Endothelial cell of umbilical vein (primary cell): ENCODE measurements at regions not wholly inside any gene's neighbourhood (a gene's known extent, or its start where the extent isn't known, plus 50 kb on each side); places are given as distances from the start of the nearest gene placed in this dataset.

ENCODE experiments used
- BruUV-seq: library from RNA; stranded (reverse); fragments of 400-500 nt; replicated peaks from 2 replicates; lab custom pipeline; 2021; lab: Mats Ljungman, UMichigan
- CTCF ChIA-PET: fragments of 300-600, 350-600 bp; sonication (Branson Sonifier 250); formaldehyde crosslinking; loops from one replicate; lab custom pipeline; 2021; ENCODE audit warnings: antibody characterized with exemption, inconsistent platforms; lab: Charles Lee
- POLR2A ChIA-PET: fragments of 300-600, 350-600 bp; sonication (Branson Sonifier 250); formaldehyde crosslinking; loops from one replicate; lab custom pipeline; 2021; ENCODE audit warnings: antibody characterized with exemption, inconsistent platforms; lab: Charles Lee
- DNase-seq: peaks from one replicate; pipeline ENCODE4 v3.0.0-alpha.2; 2011; ENCODE audit warnings: low read depth, low spot score
- FAIRE-seq: peaks from 2 replicates; lab custom pipeline; 2011; peaks lifted over from hg19 to GRCh38; lab: Jason Lieb, UNC
- H2AFZ ChIP-seq: 2 replicates; pipeline ENCODE4 v1.6.0; 2012; ENCODE audit warnings: low read depth, low read length, control low read depth, inconsistent platforms
- H3K27ac ChIP-seq: 2 replicates; pipeline ENCODE4 v1.5.1; 2011; ENCODE audit warnings: low read depth, mild to moderate bottlenecking, control low read depth, low read length, moderate library complexity; ENCODE audit not compliant: insufficient read depth
- H3K27me3 ChIP-seq, 2 experiments: 2 replicates each; pipeline versions ENCODE4 v1.6.0 to v1.6.1; 2011; ENCODE audit warnings: low read length in 2 of 2, mixed read lengths in 1 of 2; ENCODE audit not compliant: control insufficient read depth in 2 of 2, insufficient read depth in 2 of 2
- H3K36me3 ChIP-seq, 2 experiments: 2 replicates in 1 of 2; 3 replicates in 1 of 2; pipeline ENCODE4 v1.5.1; 2011; ENCODE audit warnings: low read length in 2 of 2, mild to moderate bottlenecking in 1 of 2, moderate library complexity in 1 of 2; ENCODE audit not compliant: control insufficient read depth in 2 of 2, insufficient read depth in 2 of 2; ENCODE audit errors: extremely low read depth in 1 of 2
- H3K4me1 ChIP-seq: 3 replicates; pipeline ENCODE4 v1.5.1; 2011; ENCODE audit warnings: mild to moderate bottlenecking, low read length; ENCODE audit not compliant: control insufficient read depth, insufficient read depth; ENCODE audit errors: extremely low read depth
- H3K4me2 ChIP-seq: 2 replicates; pipeline ENCODE4 v1.6.1; 2011; ENCODE audit warnings: low read length, control low read depth, mixed read lengths; ENCODE audit not compliant: insufficient read depth
- H3K4me3 ChIP-seq, 3 experiments: fragments of 200-600 bp in 1 of 3; sonication (generic), shearing (Covaris generic) in 1 of 3; replicated peaks in 1 of 3; 2 replicates each; pipeline ENCODE4 v1.5.1; 2011 to 2016; ENCODE audit warnings: control low read depth in 3 of 3, low read length in 3 of 3, mild to moderate bottlenecking in 2 of 3, inconsistent platforms in 1 of 3, low read depth in 1 of 3, moderate library complexity in 1 of 3; ENCODE audit not compliant: insufficient read depth in 1 of 3
- H3K79me2 ChIP-seq: 2 replicates; pipeline ENCODE4 v1.6.0; 2012; ENCODE audit warnings: low read length, inconsistent platforms; ENCODE audit not compliant: control insufficient read depth, insufficient read depth
- H3K9ac ChIP-seq: replicated peaks from 2 replicates; pipeline ENCODE3; 2011; ENCODE audit warnings: low read length, control low read depth; ENCODE audit not compliant: insufficient read depth; ENCODE audit errors: extremely low read depth
- H3K9me1 ChIP-seq: replicated peaks from 3 replicates; pipeline ENCODE4 v1.6.0; 2011; ENCODE audit warnings: mild to moderate bottlenecking, low read length; ENCODE audit not compliant: control insufficient read depth, insufficient read depth; ENCODE audit errors: extremely low read depth
- H3K9me3 ChIP-seq: replicated peaks from 2 replicates; pipeline ENCODE4 v1.5.1; 2012; ENCODE audit warnings: low read length, inconsistent platforms; ENCODE audit not compliant: control insufficient read depth, insufficient read depth
- H4K20me1 ChIP-seq: replicated peaks from 2 replicates; pipeline ENCODE3; 2011; ENCODE audit warnings: mild to moderate bottlenecking, low read length; ENCODE audit not compliant: control insufficient read depth, insufficient read depth; ENCODE audit errors: extremely low read depth
- CTCF ChIP-seq, 2 donors: IDR thresholded peaks; 1 replicate in 1 of 2; 2 replicates in 1 of 2; pipeline ENCODE4 v1.5.1; 2011; ENCODE audit warnings: low read length in 2 of 2, mild to moderate bottlenecking in 2 of 2, moderate library complexity in 2 of 2, control low read depth in 1 of 2, inconsistent platforms in 1 of 2, low read depth in 1 of 2; ENCODE audit not compliant: insufficient read depth in 1 of 2; ENCODE audit errors: extremely low read depth in 1 of 2
- EZH2 ChIP-seq: IDR thresholded peaks from 2 replicates; pipeline ENCODE4 v1.6.1; 2012; ENCODE audit warnings: borderline replicate concordance, low read depth, mild to moderate bottlenecking, moderate library complexity, low read length, inconsistent platforms; ENCODE audit not compliant: severe bottlenecking
- FOS ChIP-seq: IDR thresholded peaks from 2 replicates; pipeline ENCODE4 v1.6.1; 2011; ENCODE audit warnings: mild to moderate bottlenecking, low read length, moderate library complexity, borderline replicate concordance; ENCODE audit not compliant: insufficient read depth
- GATA2 ChIP-seq: IDR thresholded peaks from 2 replicates; pipeline ENCODE4 v1.7.0; 2011; ENCODE audit warnings: low read depth, mild to moderate bottlenecking, moderate library complexity, mixed read lengths, low read length; ENCODE audit not compliant: insufficient read length, insufficient read depth
- JUN ChIP-seq: IDR thresholded peaks from 2 replicates; pipeline ENCODE4 v1.6.1; 2011; ENCODE audit warnings: borderline replicate concordance, low read depth; ENCODE audit not compliant: insufficient read length, insufficient read depth
- MYC ChIP-seq: IDR thresholded peaks from one replicate; pipeline ENCODE4 v1.6.1; 2011; ENCODE audit warnings: mild to moderate bottlenecking, low read depth, low read length
- POLR2A ChIP-seq: IDR thresholded peaks from 2 replicates; pipeline ENCODE4 v1.6.1; 2012; ENCODE audit warnings: low read depth, mild to moderate bottlenecking, control low read depth, low read length
- POLR2AphosphoS5 ChIP-seq: IDR thresholded peaks from 2 replicates; pipeline ENCODE4 v1.6.1; 2012; ENCODE audit warnings: low read depth, mild to moderate bottlenecking, control low read depth, low read length, moderate library complexity; ENCODE audit not compliant: insufficient read depth
- dilution Hi-C: fragments of 300-500 bp; cut with MboI; formaldehyde crosslinking; loops from one replicate; pipeline ENCODE4 v1.15.0; 2019; ENCODE audit warnings: low sequenced_read_pairs; ENCODE audit not compliant: extremely low pct_ligation_motif_present
- intact Hi-C: fragments of 100-400 bp; cut with micrococcal nuclease; formaldehyde crosslinking; loops from one replicate; pipeline ENCODE4 v1.10.0; 2022
- TF ChIP-seq, protein P1 (sequence below): IDR thresholded peaks from 2 replicates; pipeline ENCODE4 v1.6.1; 2011; ENCODE audit not compliant: insufficient read depth, insufficient read length

GRCh38 chr7:54897891-54898290 lies 120.9 kb upstream of the EGFR start:
- Histone ChIP-seq H2AFZ (no peak overlapping the region), H3K27ac (no peak overlapping the region), H3K4me1 (no peaks in the 10 kb centered on the region), H3K4me3 (no peak overlapping the region), H3K4me2 (no peak overlapping the region), H3K9me3 (no peaks in the 10 kb centered on the region), H3K9me1 (no peaks in the 10 kb centered on the region), H3K27me3 (peaks cover 9 to 24% of the 10 kb centered on the region in 2 experiments), H3K9ac (no peak overlapping the region), H3K79me2 (no peaks in the 10 kb centered on the region), H3K36me3 (no peaks in the 10 kb centered on the region), H4K20me1 (no peaks in the 10 kb centered on the region)
- POLR2A ChIA-PET: no interaction called here
- intact Hi-C loops (no loop called here), dilution Hi-C loops (no loop called here)
- DNase-seq: no peak
- BruUV-seq: no TSS peak
- CTCF ChIA-PET: interaction anchor here (2.1 to 2.8 kb wide), 2 partner anchors 109 to 357 kb away, joined by 7 to 9 read pairs; no protein-coding TSS in a partner anchor
- no peak for FAIRE-seq
- TF ChIP-seq EZH2: no peak
- no peak for TF ChIP-seq POLR2A

GRCh38 chr7:54898659-54899340 lies 120.0 kb upstream of the EGFR start:
- H3K36me3 ChIP-seq: no peaks in the 10 kb centered on the region
- no peaks in the 10 kb centered on the region for H3K4me1 ChIP-seq
- no peaks in the 10 kb centered on the region for H4K20me1 ChIP-seq
- H2AFZ ChIP-seq: no peak overlapping the region
- ChIA-PET POLR2A (no interaction called here), CTCF (no interaction called here)
- DNase-seq (no peak), FAIRE-seq (no peak)
- H3K27ac ChIP-seq: no peak overlapping the region
- dilution Hi-C loops (no loop called here), intact Hi-C loops (no loop called here)
- no peak overlapping the region for H3K9ac ChIP-seq
- H3K79me2 ChIP-seq: no peaks in the 10 kb centered on the region
- no peak overlapping the region for H3K4me2 ChIP-seq
- H3K4me3 ChIP-seq: no peak overlapping the region
- peaks cover 7 to 24% of the 10 kb centered on the region in 2 experiments for H3K27me3 ChIP-seq
- H3K9me3 ChIP-seq: no peaks in the 10 kb centered on the region
- no peaks in the 10 kb centered on the region for H3K9me1 ChIP-seq
- BruUV-seq: no TSS peak
- no peak for TF ChIP-seq POLR2A
- no peak for TF ChIP-seq FOS
- TF ChIP-seq JUN: no peak
- no peak for TF ChIP-seq CTCF (IDR thresholded peaks at IDR 0.05; ENCODE audit: extremely low read depth in 1 of 2, insufficient read depth in 1 of 2, low read depth in 1 of 2, low read length in 2 of 2)
- TF ChIP-seq, protein P1, sequence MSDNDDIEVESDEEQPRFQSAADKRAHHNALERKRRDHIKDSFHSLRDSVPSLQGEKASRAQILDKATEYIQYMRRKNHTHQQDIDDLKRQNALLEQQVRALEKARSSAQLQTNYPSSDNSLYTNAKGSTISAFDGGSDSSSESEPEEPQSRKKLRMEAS: no peak
- TF ChIP-seq EZH2: no peak
- TF ChIP-seq GATA2: no peak
- TF ChIP-seq POLR2AphosphoS5: no peak
- TF ChIP-seq MYC: no peak
